ENCODE measurements at regions not wholly inside any gene's neighbourhood (a gene's known extent, or its start where the extent isn't known, plus 50 kb on each side); places are given as distances from the start of the nearest gene placed in this dataset.

DNA sequence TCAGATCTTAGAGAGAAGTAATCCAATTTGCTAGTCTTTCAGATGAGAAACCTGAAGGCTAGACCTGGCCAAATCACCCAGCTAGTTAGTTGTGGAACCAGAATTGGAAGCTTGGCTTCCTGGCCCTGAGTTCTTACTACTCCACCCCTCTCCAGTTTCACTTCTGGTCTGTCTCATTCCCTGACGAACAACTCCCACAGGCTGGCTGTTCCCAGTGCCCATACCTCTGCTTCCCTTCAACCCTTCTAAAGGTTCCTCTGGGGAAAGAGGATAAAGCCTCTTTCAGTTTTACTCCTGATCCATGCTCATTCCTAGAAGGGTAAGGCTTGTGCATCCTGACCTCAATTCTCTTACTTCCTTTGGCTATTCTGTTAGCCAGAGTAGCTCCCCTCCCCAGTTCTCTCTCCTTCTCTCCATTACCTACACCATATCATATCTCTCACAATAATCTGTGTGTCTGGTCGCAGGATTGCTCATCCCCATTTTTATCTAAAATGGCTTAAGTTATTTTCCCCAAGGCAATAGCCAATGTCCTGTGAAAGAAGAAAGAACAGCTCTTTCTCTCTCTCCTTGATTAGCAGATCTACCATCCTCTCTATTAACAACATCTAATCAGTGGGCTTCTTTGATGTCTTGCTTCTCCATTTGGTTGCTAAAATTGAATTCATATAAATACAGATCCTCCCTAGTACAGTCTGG, 155.0 kb upstream of the MAOA start:
- no peak for DNase-seq (ENCODE audit: low read depth in 2 of 2)

DNA sequence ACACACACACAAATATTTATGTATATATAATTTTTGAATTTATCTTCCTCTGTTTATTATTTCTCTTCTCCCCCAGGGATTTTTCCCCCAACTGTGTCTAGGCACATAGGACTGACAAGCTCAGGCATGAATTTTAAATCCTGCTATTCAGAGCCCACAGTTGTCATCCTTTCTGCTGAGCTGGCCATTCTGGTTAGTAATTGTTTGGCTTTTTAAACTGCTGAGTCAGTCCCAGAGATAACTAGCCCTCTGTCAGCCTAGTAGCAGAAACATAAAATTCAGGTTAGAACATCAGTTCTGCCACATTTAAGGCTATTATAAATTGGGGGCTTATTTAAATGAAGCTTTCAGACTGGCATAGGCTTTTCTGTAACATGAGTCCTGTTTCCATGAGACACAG, 151.7 kb upstream of the MAOA start:
- no peak for DNase-seq (ENCODE audit: low read depth in 2 of 2)

DNA sequence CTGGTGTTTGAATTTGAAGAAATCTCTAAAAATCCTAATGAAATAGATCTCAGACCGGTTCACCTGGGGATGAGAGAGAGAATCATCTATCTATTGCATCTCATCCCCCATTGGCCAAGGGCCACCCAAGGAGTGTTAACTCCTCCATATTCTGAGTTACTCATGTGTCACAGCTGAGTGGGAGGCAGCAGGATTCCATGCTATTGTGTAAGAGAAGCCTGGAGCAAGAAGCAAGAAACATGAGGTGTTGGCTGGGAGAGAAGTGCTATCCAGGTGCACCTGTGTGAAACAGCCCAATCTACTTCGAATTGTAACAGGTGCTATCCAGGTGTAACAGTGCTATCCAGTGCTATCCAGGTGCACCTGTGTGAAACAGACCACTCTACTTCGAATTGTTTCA, 150.3 kb upstream of the MAOA start:
- no peak for DNase-seq (ENCODE audit: low read depth in 2 of 2)

DNA sequence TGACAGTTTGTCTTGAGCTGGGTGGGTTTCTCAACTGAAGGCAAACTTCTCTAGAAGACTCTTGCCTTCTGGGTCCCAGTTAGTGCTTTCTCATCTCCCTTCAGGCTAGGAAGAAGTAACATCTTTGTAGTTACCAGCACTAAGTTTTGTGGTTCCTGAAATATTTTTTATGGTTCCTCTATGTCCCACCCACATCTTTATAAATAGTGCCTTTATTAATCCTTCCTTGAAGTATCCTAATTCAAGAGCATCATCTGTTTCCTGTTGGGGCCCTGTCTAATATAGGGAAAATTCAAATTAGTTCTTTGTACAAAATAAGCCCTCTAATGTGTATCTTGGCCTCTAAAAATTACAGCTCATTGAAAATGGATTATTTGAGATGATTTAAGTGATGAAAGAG, 147.4 kb upstream of the MAOA start:
- no peak for DNase-seq (ENCODE audit: low read depth in 2 of 2)

DNA sequence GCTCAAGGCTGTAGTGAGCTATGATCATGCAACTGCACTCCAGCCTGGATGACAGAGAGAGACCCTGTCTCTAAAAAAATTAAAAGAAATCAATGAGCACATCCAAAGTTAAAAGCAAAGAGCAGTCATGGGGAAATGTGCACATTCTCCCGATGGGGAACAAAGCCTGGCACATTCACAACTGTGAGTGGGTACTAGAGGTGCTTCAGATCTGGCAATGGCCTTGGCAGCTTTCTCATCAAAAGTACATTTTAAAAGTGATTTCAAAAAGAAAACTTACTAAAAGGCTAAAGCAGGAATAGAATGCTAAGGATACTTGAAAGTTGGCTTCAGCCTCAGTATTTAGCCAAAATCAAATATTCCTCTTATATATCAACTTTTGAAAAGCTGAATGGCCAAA, 145.9 kb upstream of the MAOA start:
- DNase-seq (ENCODE audit: low read depth in 2 of 2) = no peak

DNA sequence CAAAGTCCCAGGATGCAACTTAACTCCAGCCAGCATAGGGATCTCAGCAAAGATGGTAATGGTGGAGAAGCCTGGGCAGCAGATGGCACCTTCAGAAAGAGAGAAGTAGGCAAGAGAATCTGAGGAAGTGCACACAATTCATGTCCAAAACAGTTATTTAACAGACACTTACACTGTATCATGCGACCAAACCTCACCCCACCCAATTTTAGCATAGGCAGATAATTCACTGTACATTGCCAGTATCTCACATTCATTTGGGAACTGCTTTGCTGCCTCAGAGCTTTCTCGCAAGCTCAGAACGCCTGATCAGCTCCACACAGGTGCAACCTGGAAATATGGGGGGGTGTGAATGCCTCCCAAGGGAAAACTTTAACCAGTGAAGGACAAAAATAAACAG, 143.0 kb upstream of the MAOA start:
- DNase-seq (ENCODE audit: low read depth in 2 of 2) = no peak

DNA sequence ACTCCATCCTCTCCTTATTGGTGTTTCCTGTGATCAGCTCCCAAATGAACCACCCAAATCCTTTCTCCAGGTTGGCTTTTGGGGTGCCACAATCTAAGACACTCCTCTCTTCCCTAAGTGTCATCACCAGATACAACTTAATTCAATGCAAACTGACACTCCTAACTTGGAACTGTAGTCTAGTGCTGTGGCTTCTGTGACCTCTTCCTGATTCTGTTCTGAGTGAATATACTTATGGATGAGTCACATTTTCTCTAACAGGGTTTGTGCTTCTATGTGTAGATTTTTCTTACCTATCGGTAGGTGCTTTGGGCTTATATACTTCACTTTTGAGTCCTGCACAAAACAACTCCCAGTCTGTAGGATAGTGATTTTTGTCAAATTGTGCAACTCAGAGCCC, 141.3 kb upstream of the MAOA start:
- no peak for DNase-seq (ENCODE audit: low read depth in 2 of 2)

DNA sequence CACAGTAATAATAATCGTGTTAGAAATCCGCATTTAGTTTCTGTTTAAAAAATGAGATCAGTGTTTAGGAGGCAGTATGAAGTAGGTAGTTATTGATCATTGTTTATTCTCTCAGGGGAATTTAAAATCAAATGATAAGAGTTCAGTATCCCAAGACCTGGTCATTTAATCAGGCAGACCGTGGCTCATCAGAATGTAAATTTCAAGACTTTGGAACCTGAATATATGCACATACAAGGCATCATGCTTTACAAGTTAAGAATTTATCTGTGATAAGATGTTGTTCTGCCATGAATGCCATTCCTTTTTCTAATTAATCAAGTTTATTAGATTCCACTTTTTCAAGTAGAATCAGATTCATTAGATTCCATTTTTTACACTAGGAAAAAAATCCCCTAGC, 133.5 kb upstream of the MAOA start:
- no peak for DNase-seq (ENCODE audit: low read depth in 2 of 2)

DNA sequence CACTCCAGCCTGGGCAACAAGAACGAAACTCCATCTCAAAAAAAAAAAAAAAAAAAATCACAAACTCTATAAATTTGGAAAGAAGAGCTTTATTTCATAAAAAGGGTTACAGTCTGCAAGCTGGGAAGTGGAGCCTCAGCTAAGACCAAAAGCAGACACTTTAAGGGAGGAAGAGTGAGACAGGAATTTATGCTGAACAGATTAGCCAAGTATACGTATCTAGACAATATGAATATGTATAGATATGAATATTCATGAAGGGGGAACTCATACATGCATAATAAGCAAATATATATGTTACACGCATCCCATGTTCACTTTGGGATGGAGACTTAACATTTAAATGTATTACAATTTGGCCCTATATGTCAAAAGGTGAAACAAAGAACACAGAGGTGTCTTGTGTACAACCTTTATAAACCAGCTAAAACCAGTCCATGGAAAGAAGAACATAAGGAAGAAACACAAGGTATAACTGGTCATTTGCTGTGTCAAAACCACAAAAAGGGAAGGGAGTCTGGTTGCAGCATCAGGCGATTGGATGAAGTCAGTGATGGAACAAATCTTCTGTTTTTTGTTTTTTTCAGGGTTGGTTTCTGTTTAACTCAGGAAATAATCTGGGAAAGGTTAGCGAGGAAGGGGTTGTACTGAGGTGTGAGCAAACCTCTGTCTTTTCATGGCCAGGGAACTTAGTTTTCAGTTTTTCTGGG, 130.0 kb upstream of the MAOA start:
- DNase-seq (ENCODE audit: low read depth in 2 of 2) = no peak

DNA sequence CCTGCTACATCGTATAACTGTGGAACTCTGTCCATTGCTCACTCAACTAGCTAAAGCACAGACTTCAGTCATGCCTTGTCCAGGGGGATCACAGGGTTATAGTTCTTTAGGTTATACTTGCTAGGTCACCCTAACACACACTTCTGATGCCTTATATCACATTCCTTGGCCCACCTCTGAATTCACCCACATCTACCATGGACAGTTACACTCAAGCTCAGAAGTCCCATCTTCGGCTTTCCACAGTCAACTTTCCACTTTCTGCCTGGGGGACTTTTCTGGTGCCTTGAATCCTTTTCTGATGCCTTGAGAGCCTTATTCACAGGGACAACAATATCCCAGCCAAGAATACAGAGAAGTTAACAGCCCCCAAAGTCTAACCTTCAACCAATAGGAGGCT, 129.2 kb upstream of the MAOA start:
- DNase-seq (ENCODE audit: low read depth in 2 of 2) = no peak

DNA sequence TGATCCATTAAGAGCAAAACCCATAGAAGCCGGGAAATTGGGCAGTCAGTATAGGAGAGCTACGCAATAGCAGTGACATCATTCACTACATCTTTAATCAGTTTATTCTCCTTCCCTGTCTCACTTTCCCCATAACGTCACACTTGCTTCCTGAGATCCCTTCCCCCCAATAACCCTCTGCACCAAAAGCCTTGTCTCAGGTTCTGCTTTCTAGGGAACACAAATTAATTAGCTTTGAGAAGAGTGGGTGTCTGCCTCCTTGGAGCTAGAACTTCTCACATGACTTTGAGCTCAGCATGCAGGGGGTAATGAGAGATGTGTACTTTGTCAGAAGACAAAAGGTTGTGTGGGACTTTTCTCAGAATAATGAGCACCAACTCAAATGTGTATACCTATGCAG, 128.3 kb upstream of the MAOA start:
- DNase-seq (ENCODE audit: low read depth in 2 of 2) = no peak

DNA sequence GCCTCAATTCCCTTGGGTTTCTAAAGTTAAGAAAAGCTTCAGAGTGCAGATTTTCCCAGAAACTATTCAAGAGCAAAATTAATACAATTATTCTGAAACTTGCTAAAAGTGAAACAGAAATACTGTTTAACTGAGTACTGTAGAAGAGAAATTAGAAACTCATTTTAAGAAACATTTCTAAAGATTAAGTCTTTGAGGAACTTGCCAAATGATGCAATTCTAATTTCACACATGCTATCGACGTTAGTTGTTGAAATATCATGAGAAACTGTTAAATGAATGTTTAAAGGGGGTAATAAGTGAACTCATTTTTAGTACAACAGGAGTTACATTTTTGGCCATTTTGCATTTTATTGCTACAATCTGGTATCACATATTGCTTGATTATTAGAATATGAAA, 125.3 kb upstream of the MAOA start:
- no peak for DNase-seq (ENCODE audit: low read depth in 2 of 2)

DNA sequence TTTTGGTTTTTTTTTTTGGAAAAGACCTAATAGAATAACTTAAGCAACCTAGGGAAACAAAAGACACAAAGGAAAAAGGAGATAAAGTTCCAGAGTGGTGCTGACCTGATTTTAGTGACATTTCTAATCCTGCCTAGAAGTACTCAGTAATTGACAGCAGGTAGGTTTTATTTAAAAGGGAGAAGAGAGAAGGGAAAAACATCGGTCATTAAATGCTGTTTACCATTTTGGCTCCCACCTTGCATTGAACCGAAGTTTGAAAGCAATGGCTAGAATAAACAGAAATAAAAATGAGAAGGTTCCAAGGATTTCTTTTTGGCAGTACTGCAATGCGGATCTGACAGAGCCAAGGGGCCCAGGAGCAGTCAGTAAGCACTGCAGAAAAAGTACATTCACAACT, 115.8 kb upstream of the MAOA start:
- no peak for DNase-seq (ENCODE audit: low read depth in 2 of 2)

DNA sequence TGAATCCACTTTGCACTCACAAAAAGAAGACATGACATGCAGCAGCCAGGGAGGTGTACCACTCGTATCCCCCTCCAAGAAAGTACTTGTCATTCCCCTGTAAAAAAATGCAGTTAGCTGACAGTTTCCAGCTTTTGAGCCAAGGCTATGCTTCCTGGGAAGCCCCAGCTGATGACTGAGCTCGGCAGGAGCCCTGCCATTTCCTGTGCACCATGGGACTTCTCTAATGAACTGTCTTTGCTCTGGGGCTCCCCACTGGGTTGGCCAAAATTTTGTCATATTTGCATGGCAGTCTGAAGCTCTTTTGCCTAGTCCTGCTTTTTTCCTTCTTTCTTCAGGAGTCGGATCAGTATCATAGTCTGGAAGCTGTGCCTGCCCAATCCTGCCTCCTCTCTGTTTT, 104.5 kb upstream of the MAOA start:
- DNase-seq (ENCODE audit: low read depth in 2 of 2) = no peak

DNA sequence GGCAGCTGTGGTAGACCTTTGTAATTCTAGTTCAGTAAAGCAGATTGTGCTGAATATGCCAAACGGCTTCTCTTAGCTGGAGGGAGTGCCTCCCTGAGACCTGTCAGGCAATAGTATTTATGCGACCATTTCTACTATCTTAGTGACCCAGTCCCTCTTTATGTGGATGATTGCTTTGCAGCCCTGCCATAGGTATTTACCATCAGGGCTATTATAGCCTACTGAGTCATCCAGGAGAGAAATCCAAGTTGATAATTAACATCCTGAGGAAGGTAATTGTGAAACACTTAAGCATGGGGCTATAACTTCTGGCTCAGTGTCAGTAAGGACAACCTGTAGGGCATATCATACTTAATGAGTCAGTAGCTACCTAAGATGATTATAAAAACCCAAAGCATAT, 103.9 kb upstream of the MAOA start:
- DNase-seq (ENCODE audit: low read depth in 2 of 2) = no peak

DNA sequence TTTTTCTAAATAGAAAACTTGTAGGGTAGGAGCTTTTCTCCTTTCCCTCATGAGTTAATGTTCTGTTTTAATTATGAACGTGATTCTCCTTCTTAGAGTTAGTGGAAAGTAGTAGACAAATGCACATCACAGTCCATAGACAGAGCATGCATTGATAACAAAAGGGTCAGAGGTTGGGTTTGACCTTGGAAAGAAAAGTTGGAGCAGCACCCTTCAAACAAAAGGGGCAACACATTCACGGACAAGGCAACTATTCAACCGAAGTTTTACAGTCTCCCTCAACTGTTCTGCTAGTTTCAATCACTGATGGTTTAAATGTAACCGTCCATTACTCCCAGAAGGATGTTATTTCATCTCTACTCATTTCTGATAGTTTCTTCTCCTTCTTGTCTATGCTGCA, 103.4 kb upstream of the MAOA start:
- no peak for DNase-seq (ENCODE audit: low read depth in 2 of 2)

DNA sequence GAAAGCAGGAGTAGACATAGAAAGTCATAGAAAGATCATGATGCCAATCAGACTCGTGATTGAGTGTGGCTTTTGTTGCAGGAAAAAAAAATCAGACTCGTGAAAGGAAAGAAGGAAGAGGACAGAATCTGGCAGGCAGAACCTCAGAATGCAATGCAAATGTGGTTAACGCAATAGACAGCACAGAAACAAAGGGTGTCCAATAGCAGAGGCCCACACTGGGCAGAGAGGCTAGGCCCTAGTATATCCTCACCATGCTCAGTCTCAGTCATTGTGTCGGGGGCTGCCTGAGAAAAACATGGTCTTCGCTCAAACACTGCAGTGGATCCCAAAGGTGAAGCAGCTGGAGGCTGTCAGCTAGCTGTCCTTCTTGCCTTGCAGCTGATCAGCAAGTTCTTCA, 102.8 kb upstream of the MAOA start:
- DNase-seq (ENCODE audit: low read depth in 2 of 2) = no peak

DNA sequence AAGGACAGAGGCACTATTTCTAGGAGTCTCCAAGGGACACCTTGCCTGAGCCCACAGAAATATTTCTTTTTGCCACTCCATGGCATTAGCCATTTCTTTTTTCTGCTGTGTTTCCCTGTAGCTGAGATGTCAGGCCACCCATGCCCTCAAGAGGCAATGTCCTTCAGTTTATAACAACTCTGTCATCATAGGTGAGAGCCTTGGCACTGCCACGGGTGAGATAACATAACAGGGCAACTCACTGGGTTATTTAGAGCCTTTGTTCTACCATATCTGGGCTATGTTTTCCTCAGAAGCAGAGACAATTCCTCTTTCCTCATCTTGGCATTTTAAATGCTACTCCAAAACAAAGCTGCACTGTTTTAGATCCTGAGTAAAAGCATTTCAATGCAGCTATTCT, 99.9 kb upstream of the MAOA start:
- DNase-seq (ENCODE audit: low read depth in 2 of 2) = no peak

DNA sequence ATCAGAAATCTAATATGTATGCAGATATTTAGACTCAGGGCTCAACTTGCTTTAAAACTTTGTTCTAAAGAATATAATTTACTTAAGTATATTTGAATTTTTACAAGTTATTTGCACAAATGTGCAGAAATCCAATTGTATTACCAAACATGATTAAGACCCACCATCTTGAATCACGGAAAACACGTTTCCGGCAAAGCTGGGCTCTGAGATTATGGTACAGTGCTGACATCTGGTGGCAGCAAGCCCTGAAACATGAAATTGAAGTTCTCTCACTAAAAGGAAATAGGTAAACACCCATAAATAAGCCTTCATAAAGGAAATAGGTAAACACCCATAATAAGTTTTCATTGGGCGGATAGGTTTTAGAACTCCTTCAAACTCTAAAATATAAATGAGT, 98.3 kb upstream of the MAOA start:
- peak; percentile 1 to 9 for DNase-seq (ENCODE audit: low read depth in 2 of 2)

DNA sequence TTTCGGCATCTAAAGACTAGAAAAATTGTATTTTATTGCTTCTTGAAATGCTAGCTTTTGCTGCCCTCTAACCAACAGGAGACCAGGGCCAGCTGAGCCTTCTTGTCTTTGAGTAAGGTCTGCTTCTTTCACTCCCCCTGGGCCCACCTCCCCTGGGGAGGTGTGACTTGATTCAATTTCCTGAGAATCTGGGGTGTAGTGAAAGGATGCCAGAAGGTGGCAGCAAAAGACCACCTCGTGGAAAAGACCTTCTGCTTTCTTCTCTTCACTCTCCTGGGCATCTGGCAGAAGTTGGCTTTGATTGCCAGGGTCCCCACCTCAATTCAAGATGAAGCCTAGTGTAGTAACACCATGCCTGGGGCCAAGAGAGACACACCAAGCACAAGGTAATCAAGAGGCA, 96.5 kb upstream of the MAOA start:
- DNase-seq (ENCODE audit: low read depth in 2 of 2) = no peak

DNA sequence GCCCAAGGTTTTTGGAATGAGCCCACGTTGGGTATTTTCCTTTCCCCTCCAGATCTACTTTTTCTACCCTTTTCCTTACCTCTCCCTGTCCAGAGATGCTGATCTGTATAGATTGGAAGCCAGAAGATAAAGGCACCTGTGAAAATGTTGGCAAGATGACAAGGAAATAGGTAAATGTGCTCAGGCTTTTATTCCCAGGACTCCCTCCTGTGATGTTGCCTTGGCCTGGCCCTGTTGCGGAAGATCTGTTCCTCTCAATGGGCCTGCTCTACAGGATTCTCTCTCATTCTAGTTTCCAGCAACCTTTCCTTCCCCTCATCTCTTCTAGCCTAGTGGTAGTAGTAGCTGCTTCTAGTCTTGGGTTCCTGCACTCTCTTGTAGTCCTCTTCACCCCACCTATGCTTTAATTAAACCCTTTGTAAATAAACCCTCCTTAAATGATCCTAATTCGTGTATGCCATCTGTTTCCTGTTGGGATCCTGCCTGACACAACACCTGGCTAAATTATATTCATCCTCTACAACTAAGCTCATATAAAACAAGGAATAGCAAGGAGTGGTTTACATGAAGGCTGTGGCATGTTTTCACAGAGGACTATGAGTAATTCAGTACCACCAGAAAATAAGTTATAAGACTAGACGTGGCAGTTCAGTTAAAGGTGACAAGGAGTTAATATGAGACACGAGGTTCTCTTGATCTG, 95.7 kb upstream of the MAOA start:
- DNase-seq (ENCODE audit: low read depth in 2 of 2) = no peak

DNA sequence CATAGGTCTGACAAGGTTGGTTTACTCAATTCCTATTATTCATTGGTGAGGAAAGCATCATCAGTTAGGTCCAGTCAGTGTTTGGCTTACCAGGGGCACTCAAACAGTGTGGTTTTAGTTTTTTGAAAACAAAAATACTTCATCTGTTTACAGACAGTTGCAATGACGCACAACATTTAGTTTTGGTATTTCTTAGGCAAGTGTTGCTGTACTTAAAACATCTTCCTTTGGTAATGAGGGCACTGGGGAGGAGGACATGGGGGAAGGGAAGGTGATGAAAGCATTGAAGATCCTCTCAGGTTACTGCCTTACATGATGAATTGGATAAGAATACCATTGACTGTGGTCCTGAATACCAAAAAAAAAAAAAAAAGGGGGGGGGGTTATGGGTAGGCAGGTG, 93.7 kb upstream of the MAOA start:
- DNase-seq (ENCODE audit: low read depth in 2 of 2) = no peak

DNA sequence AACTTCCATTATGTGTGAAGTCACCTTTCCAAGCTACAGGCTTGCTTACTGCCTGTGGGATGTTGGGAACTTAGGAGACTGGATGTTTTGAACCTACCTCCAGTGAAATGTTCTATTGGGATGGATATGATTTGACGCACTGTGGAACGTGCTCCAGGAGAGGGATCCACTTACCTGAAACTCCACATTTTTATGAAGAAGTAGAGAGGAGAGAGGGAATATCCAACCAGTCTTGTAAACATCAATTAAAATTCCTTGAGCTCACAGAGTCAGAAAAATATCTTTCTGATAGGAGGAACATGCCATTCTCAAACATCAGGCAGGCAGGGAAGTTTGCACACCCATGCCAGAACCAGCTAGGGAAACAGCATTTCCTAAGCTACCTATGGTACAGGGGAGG, 91.1 kb upstream of the MAOA start:
- DNase-seq (ENCODE audit: low read depth in 2 of 2) = no peak

All from fibroblast of skin of left quadriceps (primary cell).